GM10248 (cell line): ENCODE measurements at regions not wholly inside any gene's neighbourhood (a gene's known extent, or its start where the extent isn't known, plus 50 kb on each side); places are given as distances from the start of the nearest gene placed in this dataset.
"Not testable (repeated sequence)": the region's sequence is repeated elsewhere in the genome, so short reads cannot be mapped to it uniquely, and the experiment has no call there.

Experiments used
- CTCF ChIA-PET: fragments of 300-600 bp; sonication (Branson Sonifier 250); formaldehyde crosslinking; extraction: SDS; loops from one replicate; lab custom pipeline; 2021; ENCODE audit warnings: antibody characterized with exemption; lab: Yijun Ruan, JAX
- POLR2A ChIA-PET: fragments of 350-650 bp; sonication (Branson Sonifier 250); formaldehyde crosslinking; extraction: SDS; loops from one replicate; lab custom pipeline; 2020; ENCODE audit warnings: antibody characterized with exemption; lab: Yijun Ruan, JAX
- DNase-seq: peaks from one replicate; pipeline ENCODE4 v3.0.0; 2012; ENCODE audit errors: extremely low spot score
- TF ChIP-seq, protein P1 (sequence below): IDR thresholded peaks from 2 replicates; pipeline ENCODE4 v1.5.1; 2012; ENCODE audit warnings: mild to moderate bottlenecking, low read depth; ENCODE audit errors: extremely low read depth, missing control alignments, control extremely low read depth

DNA sequence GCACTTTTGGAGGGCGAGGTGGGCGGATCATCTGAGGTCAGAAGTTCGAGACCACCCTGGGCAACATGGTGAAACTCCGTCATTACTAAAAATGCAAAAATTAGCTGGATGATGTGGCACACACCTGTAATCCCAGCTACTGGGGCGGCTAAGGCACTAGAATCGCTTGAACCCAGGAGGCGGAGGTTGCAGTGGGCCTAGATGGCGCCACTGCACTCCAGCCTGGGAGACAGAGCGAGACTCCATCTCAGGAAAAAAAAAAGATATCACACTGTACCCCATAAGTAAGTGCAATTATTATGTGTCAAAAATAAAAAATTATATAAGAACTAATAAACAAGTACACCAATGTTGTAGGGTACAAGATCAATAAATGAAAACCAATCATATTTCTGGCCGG lies 200.0 kb downstream of the CDRT15L2 start:
- ChIA-PET POLR2A (no interaction called here), CTCF (no interaction called here)
- TF ChIP-seq, protein P1, sequence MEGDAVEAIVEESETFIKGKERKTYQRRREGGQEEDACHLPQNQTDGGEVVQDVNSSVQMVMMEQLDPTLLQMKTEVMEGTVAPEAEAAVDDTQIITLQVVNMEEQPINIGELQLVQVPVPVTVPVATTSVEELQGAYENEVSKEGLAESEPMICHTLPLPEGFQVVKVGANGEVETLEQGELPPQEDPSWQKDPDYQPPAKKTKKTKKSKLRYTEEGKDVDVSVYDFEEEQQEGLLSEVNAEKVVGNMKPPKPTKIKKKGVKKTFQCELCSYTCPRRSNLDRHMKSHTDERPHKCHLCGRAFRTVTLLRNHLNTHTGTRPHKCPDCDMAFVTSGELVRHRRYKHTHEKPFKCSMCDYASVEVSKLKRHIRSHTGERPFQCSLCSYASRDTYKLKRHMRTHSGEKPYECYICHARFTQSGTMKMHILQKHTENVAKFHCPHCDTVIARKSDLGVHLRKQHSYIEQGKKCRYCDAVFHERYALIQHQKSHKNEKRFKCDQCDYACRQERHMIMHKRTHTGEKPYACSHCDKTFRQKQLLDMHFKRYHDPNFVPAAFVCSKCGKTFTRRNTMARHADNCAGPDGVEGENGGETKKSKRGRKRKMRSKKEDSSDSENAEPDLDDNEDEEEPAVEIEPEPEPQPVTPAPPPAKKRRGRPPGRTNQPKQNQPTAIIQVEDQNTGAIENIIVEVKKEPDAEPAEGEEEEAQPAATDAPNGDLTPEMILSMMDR, result no peak

DNA sequence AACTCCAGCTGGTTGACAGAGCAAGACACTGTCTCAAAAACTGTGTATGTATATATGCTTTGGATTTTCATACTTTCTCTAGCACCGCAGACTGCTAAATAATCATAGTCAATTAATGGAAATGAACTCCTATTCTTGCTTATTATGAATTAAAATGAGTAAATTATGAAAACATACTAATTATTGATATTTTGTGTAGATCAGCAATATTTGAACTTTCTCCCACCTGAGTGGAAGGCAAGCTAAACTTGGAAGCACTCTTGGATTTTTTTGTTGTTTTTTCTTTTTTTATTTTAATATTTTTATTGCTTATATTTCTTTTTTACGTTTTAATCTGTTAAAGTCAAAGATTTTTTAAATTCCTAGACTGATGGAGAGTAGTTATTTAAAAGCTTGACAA lies 201.7 kb downstream of the CDRT15L2 start:
- no peak for DNase-seq
- POLR2A ChIA-PET, result no interaction called here
- CTCF ChIA-PET, result no interaction called here
- TF ChIP-seq, protein P1, result no peak

More for the DNA sequence above, 200.0 kb downstream of the CDRT15L2 start:
- no peak for DNase-seq

DNA sequence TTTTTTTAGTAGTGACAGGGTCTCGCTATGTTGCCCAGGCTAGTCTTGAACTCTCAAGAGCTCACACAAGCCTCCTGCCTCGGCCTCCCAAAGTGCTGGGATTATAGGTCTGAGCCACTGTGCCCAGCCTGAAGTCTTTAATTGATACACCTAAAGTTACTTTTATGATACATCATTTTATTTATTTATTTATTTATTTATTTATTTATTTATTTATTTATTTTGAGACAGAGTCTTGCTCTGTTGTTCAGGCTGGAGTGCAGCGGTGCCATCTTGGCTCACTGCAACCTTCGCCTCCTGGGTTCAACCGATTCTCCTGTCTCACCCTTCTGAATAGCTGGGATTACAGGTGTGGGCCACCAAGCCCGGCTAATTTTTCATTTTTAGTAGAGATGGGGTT lies 202.3 kb downstream of the CDRT15L2 start:
- POLR2A ChIA-PET, DNase-seq: not testable (repeated sequence)
- CTCF ChIA-PET, result interaction anchor here (1.8 kb wide), 1 partner anchor 8 kb away, joined by 3 read pairs; no protein-coding TSS in a partner anchor

DNA sequence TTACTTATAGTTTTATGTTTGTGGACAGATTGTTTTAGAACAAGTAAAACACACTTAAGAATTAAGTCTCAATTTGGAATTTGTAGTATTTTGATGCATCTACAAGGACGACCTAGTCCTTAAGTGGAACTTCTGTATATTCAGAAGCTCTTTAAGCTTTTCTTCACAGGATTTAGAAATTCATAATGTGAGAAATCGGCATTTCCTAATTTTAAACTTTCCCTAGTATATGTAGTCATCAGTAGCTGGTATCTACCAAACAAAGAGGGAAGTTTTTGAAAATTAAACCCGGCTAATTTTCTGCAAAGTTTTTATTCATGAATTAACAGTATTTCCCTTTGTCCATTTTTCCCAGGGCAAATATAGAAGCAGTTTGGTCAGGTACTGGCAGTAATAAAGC lies 203.6 kb downstream of the CDRT15L2 start:
- POLR2A ChIA-PET, result no interaction called here
- CTCF ChIA-PET, result interaction anchor here (1.8 kb wide), 1 partner anchor 9 kb away, joined by 3 read pairs; no protein-coding TSS in a partner anchor
- TF ChIP-seq, protein P1, result no peak
- no peak for DNase-seq

DNA sequence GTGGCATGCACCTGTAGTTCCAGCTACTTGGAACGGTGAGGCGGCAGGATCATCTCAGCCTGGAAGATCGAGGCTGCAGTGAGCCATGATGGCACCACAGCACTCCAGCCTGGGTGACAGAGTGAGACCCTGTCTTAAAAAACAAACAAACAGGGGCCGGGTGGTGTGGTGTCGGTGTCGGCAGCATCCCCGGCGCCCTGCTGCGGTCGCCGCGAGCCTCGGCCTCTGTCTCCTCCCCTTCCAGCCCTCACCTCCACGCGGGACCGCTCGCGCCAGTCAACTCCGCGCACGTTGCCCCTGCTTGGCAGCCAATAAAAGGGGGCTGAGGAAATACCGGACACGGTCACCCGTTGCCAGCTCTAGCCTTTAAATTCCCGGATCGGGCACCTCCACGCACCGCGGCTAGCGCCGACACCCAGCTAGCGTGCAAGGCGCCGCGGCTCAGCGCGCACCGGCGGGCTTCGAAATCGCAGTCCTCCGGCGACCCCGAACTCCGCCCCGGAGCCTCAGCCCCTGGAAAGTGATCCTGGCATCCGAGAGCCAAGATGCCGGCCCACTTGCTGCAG lies 204.7 kb downstream of the CDRT15L2 start:
- POLR2A ChIA-PET, result no interaction called here
- DNase-seq, result no peak
- TF ChIP-seq, protein P1, result no peak
- CTCF ChIA-PET, result interaction anchor here (1.1 to 1.2 kb wide), 2 partner anchors 12 to 18 kb away, joined by 3 read pairs; no protein-coding TSS in a partner anchor

DNA sequence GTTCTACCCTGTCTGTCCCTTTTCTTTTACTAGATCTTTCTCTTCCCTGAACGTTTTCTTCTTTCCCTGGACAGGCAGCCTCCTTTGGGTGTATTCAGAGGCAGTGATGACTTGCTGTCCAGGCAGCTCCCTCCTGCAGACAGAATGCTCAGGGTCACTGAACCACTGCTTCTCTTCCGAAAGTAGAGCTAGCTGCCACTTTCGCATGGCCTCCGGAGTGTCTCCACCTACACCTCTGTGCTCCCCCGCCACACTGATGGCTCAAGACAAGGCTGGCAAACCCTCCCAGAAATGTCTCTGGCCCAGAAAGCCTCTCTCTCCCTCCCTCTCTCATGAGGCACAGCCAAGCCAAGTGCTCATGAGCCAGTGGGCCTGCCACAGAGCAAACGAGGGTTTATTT lies 207.8 kb downstream of the CDRT15L2 start:
- no peak for DNase-seq
- POLR2A ChIA-PET, result no interaction called here
- TF ChIP-seq, protein P1, result no peak
- CTCF ChIA-PET, result no interaction called here

DNA sequence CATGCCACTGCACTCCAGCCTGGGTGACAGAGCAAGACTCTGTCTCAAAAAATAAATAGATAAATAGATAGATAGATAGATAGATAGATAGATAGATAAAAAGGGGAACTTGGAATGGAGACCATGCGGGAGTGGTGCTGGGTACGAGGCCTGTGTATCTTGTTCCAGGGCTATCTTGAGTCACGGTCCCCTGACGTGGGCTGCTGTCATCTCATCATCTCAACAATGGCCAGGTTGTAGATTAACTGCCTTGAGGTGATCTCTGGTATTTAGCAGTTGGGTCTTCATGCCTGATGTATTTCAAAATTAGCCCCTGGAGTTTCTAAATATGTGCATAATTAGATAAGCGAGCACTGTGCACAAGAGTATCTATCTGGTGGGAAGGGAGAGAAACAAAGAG lies 212.1 kb downstream of the CDRT15L2 start:
- TF ChIP-seq, protein P1, result no peak
- no peak for DNase-seq
- POLR2A ChIA-PET, result no interaction called here
- CTCF ChIA-PET, result interaction anchor here (1.2 to 1.3 kb wide), 2 partner anchors 10 to 12 kb away, joined by 3 read pairs; no protein-coding TSS in a partner anchor

DNA sequence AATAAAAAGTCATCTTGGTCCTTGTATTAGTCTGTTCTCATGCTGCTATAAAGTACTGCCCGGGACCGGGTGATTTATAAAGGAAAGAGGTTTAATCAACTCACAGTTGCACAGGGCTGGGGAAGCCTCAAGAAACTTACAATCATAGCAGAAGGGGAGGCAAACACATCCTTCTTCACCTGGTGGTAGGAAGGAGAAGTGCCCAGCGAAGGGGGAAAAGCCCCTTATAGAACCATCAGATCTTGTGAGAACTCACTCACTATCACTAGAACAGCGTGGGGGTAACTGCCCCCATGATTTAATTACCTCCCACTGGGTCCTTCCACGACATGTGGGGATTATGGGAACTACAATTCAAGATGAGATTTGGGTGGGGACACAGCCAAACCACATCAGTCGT lies 215.0 kb downstream of the CDRT15L2 start:
- DNase-seq, POLR2A ChIA-PET, CTCF ChIA-PET: not testable (repeated sequence)
